Inflammatory macrophage (primary cell): ENCODE measurements at regions not wholly inside any gene's neighbourhood (a gene's known extent, or its start where the extent isn't known, plus 50 kb on each side); places are given as distances from the start of the nearest gene placed in this dataset.

Experiments used
- DNase-seq, 2 donors: peaks; one replicate each; pipeline ENCODE4 v3.0.0-alpha.2; 2020 to 2022

- DNase-seq: no peak
These were observed 51.0 kb upstream of the TNC start for GRCh38 chr9:115169003-115169402.

GRCh38 chr9:115170358-115171073, 52.6 kb upstream of the TNC start:
- no peak for DNase-seq

- no peak for DNase-seq
These were observed 54.0 kb upstream of the TNC start for GRCh38 chr9:115171921-115172388.

GRCh38 chr9:115182264-115182663, 64.3 kb upstream of the TNC start:
- no peak for DNase-seq

GRCh38 chr9:115183436-115183835, 65.5 kb upstream of the TNC start:
- DNase-seq: no peak

GRCh38 chr9:115189686-115190085, 71.7 kb upstream of the TNC start:
- no peak for DNase-seq

GRCh38 chr9:115191667-115192066, 73.7 kb upstream of the TNC start:
- DNase-seq: no peak

DNA sequence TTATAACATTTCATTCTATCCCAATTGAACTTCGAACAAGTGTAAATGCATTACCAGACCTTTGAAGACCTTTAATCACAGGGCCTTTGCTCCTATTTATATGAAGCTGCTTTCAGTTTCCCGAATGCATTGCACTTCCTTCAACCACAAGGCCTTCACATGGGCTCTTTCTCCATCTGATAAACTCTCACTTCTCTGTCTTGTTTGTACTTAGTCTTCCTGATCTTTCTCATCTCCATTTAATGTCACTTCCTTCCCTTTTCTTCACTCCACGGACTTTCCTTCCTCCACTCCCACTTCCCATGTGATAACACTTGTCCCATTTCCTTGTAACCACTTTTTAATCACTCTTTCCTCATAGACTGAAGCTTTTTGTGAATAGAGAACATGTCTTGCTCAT, 74.3 kb upstream of the TNC start:
- DNase-seq: peak; percentile 57 to 62

DNA sequence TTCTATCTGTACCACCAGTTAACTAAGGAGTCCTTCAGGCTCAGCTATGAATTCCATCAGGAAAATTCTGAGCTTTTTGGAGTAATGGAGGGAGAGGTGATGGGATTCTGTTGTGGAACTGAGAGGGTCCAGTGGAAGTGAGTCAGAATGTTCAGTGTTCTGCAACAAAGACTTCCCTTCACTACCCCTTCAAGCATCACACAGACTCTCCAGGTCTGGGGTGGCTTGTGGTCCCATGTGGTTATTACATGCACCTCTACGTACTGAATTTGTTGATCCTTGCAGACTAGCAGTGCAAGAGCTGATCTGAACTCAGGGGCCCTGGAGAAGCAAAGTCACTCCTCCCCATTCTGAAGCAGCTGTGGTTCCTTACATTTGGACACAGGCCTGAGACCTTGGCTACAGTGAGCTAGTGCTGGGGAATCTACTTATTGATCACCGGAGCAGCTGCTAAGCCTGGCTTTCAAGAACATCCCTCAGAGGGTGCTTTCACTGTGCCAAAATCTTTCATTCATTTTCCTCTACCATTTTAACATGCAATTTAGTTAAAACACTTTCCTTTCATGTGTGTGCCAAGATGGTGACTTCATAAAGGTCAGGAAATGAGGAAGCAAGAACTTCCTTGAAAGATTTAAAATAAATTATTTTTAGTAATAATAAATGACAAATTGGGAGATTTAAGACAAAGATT, 75.0 kb upstream of the TNC start:
- no peak for DNase-seq

GRCh38 chr9:115193777-115194176, 75.8 kb upstream of the TNC start:
- DNase-seq: no peak

DNA sequence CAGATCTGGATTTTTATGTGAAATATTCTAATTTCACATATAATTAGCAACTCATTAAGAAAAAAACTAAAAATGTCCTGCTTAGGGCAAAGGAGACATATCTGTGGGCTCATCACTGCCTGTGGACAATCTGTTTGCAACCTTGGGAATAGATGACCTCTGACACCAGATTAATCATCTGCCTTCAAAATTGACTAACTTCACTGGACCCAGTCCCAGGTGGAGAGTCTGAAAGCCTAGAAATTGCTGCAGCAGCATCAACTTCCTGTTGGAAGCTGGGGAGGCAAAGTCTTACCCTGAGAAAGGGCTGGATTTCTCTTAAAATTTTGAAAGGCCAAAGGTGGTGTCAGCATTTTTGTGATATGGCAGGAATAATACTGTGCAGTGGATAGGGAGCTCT, 76.3 kb upstream of the TNC start:
- no peak for DNase-seq

GRCh38 chr9:115195912-115196311, 78.0 kb upstream of the TNC start:
- DNase-seq: no peak

DNA sequence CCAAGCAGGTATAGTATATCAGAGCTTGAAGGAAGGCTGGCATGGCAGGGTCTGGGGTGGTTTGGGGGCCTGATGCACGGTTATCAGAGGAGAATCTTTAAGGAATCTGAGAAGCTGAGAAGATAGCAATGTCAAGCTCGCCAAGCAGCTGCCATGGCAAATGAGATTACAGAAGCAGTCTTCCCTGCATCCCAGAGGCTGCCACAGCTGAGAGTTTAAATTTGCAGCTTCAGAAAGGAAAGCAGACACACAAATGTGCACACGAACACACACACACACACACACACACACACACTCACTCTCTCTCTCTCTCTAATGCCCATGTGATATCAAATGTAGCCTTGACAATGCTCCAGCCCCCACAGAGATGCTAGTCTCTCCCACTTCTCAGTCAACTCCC, 79.0 kb upstream of the TNC start:
- no peak for DNase-seq

DNA sequence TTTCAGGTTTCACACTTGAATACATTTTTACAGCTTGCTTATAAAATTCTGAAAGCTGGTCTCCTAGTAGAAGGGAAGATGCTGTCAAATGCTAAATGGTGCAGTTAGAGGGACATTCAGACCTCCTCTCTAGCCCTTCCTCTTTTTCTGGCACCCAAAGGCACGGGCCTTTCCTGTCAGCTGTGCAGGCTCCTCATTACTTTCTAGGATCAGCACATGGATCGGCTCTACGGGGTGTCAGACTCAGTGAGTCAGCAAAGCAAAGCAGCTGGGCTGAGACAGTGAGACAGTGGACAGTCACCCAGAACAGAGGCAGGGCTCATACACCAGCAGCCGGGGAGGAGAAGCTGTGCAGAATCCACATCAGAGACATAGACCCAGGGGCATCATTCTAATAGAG, 80.0 kb upstream of the TNC start:
- DNase-seq: peak in 1 of 2 donors; percentile 13

GRCh38 chr9:115200711-115201505, 83.0 kb upstream of the TNC start:
- no peak for DNase-seq

GRCh38 chr9:115202181-115202580, 84.2 kb upstream of the TNC start:
- DNase-seq: no peak

- no peak for DNase-seq
These were observed 85.2 kb upstream of the TNC start for GRCh38 chr9:115202960-115203751.

GRCh38 chr9:115204904-115205453, 87.0 kb upstream of the TNC start:
- DNase-seq: peak; percentile 23 to 37

DNA sequence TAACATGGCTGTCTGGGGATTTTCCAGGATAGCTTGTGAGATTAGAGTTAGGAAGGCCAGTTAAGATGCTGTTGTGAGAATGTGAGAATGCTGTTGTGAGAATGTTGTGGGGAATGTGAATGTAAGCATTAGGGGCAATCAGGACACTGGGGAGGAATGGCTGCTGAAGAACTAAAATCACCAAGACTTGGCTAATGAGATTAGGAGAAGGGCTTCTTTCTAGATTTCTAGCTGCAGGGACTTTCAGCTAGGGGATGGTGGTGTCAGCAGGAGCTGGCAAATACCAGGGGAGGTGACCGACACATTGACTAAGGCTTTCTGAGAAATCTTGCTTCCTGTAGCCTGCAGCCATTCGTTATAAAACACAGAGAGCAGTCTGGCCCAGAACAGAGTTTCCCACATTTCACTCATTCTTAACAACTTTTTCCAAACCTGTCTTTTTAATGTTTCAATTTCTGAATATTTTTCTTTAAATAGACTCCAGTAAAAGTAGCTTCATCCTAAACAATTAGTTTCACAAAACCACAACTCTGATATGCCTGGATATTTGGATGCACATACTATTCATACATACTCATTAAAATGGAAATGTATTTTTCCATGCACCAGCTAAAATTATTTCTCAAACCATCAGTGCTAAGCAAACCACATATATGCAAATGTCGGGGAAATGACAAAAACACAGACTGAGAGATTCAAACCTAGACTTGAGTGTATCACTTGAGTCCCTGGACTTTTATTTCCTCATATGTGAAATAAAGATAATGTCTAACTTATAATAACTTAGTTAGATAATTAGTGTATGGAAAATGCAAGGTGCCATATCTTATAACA, 89.3 kb upstream of the TNC start:
- no peak for DNase-seq

DNA sequence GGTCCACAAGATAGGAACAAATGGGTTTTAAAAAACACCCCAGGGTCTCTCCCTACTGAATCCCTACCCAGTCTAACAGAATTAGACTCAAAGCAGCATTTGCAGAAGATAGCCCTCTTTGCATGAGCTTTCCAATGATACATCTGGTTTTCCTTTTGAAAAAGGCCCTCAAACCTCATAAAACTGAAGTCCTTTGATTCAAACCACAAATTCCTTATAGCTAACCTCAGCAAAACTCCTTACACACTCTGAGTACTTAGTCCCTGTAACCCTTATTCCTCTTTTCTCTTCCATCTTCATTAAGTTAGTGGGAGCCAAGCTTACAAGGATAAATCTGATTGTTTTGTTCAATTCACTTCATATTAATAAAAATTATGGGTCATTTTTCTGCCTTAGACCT, 90.5 kb upstream of the TNC start:
- DNase-seq: no peak

- no peak for DNase-seq
These were observed 91.8 kb upstream of the TNC start for GRCh38 chr9:115209601-115210306.
